Fibroblast of peridontal ligament (primary cell): ENCODE measurements at regions not wholly inside any gene's neighbourhood (a gene's known extent, or its start where the extent isn't known, plus 50 kb on each side); places are given as distances from the start of the nearest gene placed in this dataset.

Experiments used
- DNase-seq: peaks from one replicate; pipeline ENCODE4 v3.0.0-alpha.2; 2010; ENCODE audit errors: extremely low read depth

DNA sequence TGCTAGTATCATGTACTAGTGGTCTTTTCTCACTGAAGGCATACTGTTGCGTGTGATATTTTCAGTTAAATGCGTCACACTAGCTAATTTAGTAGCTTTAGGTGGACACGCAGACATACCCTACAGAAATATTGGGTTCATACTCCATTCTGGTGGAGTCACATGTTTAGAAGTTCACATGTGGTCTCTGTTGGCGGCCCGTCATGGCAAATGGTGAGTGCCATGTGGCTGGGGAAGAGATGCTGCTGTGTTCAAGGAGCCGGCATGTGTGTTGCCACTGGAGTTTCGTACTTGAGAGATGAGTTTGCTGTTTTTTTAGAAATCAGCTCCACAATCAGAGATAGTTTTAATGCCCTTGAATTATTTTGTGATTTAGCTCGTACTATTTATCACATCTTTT lies 454.6 kb downstream of the PCNX1 start:
- no peak for DNase-seq

DNA sequence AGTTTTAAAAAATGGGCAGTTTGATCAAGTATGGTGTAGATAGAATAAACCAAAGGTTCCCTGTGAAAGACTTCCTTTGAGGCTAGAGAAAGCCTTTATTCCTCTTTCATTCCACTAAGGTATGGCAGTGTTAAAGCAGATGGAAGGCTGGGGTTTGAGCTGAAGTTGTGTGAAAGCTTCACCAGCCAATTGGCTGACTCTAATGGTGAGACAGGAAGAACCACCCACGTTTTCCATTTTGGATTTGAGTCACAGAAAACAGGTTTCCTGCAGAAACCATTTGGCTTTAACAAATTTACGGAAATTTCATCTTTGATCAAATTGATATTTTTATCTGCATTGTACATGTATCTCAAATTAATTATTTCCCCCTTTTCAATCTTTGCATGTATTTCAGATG lies 455.0 kb downstream of the PCNX1 start:
- DNase-seq = no peak

DNA sequence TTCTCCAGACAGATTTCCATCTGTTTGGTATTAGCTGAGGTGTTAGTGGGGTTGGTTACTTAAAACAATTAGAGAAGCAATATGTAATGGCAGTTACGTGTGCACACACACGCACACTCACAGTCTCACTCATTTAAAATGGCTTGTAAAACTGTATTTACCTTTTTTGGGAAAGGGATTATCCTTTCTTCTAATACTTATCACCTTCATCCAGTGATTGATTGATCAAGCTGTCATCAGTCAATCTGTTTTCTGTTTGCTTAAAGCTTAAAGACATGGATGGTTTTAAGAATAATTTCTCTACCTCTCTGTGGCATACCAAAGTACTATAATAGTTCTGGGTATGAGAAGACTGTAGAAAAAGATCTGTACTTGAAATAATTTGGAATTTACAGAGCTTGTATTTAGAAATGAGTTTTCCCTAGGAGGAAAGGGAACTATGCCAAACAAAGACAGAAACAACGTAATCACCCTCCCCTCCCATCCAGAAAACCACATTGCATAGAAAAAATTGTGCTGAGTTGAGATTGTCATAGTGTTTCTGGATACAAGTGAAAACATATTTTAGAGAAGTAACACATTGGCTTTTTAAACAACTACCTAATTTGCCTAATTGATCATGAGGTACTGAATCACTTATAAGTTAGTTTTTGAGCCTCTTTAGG lies 455.8 kb downstream of the PCNX1 start:
- peak; percentile 92 for DNase-seq

DNA sequence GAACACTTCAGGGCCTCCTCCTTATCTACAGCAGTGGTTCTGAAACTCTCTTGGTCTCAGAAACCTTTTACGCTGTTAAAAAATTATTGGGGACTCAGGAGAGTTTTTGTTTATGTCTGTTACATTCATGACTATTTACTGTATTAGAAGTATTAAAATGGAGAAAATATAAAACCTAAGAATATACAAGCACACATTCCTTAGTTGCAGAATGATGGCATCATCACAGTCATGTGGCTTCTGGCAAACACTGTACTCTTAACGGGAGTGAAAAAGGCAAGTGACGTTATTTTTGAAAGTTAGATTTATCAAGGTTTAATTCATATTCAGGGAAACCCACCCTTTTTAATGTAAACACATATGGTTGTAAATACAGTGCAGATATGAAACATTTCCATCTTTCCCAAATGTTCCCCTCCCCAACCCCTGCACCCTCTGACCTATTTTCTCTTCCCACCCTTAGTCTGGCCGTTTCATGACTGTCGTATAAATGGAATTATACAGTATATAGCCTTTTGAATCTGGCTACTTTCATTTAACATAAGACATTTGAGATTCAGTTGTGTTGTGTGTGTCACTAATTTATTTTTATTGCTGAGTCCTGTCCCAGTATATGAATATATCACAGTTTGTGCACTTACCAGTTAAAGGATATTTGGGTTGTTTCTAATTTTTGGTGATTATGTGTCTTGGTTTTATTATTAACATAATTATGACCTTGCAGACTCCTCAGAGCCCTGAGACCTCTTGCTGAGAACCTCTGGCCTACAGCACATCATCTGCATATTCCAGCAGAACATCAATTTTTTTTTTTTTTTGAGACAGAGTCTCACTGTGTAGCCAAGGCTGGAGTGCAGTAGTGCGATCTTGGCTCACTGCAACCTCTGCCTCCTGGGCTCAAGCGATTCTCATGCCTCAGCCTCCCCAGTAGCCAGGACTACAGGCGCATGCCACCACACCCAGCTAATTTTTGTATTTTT lies 457.0 kb downstream of the PCNX1 start:
- DNase-seq = peak; percentile 79

DNA sequence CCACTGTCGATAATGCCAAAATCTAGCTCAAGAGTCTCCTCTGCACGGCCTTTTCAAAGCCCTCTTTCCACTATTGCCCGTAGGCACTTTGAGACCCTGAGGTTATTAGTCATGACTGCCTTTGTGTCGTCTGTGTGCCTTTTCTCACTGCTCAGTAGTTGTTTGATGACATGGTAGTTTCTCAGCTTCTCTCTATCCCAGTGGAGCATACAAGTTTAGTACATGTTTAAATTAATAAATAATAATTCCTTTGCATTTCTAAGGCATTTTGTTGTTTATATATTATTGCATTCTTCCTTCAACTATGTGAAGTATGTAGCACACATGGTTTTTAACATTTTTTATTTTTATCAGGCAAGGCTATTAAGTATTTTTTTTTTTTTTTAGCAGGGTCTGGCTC lies 458.1 kb downstream of the PCNX1 start:
- DNase-seq = no peak

DNA sequence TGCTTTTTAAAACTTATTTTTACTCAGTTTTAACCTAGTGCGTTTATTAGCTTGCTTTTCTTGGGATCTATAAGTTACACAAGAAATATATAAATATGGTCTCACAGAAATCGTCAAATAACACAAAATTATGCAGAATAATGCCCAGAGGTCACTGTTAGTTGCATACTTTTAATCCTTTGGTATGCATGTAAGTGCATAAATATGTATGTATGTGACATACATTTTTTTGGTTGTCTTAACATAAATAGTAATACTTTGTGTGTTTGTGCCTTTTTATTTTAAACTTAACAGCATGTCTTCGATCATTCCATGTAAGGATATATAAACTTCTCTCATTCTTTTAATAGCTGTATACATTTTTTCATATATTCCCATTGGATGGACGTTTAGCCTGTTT lies 459.6 kb downstream of the PCNX1 start:
- DNase-seq = no peak

DNA sequence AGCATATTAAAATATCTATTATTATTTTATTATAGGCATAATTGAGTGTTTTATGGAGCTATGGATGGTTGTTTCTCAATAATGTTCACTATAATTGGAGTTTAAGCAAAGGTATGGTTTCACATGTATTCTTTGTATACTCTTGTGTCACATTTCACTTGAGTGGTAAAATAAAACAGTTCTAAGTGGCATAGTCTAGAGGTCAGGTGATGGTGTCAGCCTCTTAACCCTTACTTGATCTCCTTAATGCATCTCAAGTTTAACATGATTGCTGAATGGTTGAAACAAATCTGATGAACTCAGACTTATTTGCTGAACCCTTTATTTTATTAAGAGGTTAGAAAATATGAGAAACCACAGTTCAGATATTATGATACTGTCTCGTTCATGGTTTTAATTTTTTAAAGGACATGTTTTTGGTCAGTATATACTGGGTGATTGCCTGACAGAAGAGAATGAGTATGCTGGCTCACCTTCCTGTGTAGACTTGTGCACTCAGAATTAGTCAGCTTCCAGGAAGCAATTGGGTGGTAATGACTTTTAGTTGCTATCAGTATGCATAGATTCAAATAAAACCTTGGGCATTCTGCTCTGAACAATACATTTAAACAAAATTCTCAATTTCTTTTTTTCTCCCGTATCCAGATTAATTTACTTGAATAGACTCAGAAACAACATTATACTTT lies 464.6 kb downstream of the PCNX1 start:
- peak; percentile 46 for DNase-seq

DNA sequence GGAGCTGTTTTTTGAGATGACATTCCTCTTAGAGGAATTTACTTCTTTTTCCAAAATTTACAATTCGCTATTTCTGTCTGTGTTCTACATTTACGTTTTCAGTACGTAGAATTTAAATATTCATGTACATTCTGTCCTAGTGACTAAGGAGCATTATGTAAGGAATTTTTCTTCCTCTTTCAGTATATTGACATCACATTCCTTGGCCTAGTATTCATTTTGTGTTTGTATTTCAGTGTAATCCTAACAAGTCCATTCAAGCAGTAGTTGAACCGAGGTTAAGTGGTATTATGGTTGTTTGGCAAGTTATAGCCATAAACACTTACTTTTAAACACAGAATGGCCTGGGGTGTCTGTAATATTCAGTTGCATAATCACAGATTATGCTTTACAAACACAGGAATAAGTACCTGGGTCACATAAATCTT lies 465.2 kb downstream of the PCNX1 start:
- DNase-seq = peak; percentile 83

DNA sequence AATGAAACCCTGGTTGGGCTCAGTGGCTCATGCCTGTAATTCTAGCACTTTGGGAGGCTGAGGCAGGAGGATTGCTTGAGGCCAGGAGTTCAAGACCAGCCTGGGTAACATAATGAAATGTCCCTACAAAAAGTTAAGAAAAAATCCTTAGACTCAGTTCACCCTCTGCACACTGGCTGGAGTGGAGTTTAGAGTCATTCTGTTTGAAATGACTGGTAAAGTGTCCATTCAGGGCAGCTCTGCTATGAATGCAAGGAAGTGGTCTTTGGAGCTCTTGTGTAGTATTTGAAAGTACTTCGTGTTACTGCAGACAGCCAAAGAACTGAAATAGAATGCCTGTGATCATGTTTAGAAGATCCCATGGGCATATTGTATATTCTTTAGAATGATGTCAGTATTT lies 466.5 kb downstream of the PCNX1 start:
- no peak for DNase-seq

DNA sequence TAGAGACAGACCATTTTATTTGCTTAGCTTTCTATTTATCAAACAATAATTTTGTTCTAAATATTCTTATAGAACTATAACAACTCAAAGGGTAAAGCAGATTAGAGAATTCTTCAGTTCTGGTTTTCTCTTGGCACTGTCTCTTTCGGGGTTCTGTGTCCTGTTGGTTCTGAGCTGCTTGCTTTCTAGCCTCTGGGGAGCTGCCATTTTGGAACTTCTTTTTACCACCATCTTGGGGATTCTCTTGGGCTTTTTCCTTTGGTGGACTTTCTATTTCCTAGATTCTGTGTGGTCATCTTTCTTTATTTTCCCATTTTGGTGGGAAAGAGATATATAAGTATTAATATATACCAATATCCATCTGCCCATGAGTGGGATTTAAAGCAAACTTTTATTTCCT lies 467.7 kb downstream of the PCNX1 start:
- no peak for DNase-seq

DNA sequence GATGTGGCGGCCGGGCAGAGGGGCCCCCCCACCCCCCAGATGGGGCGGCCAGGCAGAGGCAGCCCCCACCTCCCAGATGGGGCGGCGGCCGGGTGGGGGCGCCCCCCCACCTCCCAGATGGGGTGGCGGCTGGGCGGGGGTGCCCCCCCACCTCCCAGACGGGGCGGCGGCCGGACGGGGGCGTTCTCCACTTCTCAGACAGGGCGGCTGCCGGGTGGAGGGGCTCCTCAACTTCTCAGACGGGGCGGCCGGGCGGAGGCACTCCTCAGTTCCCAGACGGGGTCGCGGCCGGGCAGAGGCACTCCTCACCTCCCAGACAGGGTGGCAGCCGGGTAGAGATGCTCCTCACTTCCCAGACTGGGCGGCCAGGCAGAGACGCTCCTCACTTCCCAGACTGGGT lies 469.8 kb downstream of the PCNX1 start:
- no peak for DNase-seq

DNA sequence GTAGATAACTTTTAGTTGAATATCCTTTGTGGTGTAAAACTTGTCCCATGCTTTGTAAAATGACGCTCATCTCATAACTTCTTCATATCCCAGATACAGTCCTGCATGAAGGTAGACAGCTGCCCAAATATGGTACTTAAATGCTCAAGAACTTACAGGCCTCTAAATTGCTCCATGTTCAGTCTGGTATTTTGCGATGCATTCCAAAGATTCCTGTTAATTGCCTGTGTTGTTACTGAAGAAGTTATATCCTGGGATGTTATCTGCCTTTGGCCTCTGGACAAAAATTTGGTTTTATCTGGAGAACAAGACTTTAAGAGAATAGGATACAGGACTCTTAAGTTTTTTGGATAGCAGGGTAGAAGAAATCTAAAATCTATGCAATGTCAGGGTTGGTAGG lies 473.0 kb downstream of the PCNX1 start:
- peak; percentile 75 for DNase-seq

DNA sequence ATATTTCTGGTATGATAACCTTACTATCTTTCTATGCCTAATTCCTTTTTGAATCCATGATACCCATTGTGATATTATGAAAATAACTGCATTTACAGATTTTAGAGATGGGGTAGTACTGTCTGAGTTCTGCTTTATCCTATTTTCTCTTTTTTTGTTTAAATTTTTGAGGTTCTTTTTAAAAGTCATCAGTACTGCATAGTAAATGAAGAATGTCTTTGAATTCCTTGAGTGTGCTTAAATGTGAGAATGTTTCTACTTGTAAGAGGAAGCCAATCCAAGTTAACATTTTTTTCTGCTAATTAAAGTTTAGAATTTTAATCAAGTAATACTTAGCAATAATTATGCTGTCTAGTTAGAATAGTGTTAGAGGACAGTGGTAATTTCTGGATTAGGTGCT lies 474.6 kb downstream of the PCNX1 start:
- DNase-seq = no peak

DNA sequence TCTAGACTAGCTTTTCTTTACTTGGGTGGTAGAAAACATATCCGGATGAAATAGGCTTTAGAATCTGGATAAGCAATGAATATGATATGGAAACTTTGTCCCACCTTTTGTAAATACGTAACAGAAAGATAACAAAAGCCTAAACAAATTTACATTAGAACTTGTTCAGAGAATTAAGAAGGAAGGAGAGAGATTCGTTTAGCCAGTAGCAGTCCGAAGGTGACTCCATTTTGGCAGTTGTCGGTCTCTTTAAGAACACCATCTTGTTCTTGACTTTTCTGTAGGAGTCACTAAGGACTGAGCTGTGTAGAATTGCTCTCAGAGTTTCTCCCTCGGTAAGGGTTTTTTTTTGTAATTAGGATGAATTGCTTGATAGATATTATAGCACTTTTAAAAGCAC lies 475.1 kb downstream of the PCNX1 start:
- DNase-seq = no peak

DNA sequence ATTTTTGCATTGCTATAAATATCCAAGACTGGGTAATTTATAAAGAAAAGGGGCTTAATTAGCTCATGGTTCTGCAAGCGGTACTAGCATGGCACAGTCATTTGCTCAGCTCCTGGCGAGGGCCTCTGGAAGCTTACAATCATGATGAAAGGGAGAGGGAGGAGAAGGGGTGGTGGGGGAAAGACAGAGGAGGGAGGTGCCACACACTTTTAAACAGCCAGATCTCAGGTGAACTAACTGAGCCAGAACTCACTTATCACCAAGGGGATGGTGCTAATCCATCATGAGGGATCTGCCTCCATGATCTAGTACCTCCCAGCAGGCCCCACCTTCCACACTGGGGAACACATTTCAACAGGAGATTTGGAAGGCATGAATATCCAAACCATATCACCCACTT lies 476.3 kb downstream of the PCNX1 start:
- no peak for DNase-seq

DNA sequence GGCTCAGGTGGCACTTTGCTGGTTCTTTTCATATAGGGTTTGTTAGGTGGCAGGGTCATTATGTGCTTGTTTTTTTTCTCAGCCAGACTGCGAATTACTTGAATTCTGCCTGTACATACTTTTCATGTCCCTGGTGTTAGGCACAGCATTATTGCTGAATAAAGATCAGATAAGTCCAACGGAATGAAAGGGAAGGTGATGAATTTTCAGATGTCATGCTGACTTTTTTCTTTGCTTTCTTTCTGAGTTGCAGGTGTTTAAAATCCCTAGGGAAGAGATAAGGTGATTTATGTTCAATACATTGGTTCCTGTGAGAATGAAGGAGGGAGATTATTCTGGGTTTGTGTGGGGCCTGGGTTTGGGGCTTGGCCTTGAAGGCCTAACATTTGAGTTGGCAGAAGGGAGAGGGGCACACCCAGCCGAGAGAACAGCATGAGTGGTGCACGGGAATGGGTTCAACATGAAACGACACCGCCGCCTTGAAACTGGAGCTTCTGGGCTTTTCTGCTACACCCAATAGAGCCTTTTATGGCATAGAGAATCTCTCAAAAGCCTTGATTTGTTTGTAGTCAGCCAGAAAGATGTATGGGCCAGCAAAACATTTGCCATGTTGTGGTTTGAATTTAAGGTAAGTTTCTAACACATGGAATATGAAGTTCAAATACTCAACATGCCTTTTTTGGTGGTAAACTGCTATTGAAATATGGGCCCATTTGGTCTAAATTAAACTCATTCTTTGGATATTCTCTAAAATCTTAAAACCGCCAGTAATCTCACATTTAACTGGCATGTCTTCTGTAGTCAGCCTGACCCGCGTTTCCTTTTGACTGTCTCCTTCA lies 477.0 kb downstream of the PCNX1 start:
- DNase-seq = no peak

DNA sequence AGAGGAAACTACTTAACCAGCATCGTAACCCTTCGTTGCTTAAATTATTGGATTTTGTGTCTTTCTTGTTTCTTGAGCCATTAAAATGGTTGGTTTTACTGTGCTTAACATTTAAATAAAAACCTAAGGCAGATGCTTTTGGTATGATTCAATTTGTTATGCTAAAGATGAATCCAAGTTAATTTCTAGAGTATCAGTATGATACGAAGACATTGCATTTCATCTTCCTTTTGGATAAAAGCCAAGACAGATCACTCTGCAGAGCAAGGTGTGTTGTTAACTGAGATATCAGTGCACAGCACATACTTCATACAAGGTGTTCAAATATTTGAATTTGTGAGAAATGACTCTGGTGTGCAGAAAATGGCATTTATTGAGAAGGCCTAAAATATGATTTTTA lies 480.5 kb downstream of the PCNX1 start:
- DNase-seq = no peak

DNA sequence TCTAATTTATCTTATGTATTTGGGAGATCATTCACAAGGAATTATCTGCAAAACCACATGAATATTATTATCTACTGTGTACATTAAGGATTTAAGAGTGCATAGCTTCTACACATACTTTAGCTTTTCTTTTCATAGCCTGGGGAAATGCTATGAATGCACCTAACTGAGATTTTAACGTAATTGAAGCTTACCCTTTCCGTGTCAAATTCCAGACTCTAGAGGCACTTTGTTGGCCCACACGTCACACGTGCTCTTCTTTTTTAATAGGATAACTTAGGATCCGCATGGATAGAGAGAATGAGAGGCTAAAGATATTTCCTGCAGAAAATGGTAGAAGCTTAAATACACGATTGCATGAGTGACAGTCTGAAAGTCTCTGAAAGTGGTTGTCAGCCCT lies 481.1 kb downstream of the PCNX1 start:
- DNase-seq = no peak

DNA sequence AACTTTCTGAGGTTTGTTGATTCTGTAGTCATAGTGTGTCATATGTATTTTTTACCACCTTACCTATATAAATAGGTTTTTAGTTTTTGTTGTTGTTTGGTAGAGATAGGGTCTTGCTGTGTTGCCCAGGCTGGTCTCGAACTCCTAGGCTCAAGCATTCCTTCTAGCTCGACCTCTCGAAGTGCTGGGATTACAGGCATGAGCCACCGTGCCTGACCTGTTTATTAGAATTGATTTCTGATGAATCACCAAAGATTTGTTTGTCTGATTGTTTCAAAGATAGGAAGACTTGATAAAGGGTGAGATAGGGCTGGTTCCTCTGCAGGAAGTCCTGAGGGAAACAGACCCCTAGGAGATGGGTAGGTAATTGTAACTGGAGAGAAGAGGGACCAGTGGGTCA lies 481.6 kb downstream of the PCNX1 start:
- no peak for DNase-seq

DNA sequence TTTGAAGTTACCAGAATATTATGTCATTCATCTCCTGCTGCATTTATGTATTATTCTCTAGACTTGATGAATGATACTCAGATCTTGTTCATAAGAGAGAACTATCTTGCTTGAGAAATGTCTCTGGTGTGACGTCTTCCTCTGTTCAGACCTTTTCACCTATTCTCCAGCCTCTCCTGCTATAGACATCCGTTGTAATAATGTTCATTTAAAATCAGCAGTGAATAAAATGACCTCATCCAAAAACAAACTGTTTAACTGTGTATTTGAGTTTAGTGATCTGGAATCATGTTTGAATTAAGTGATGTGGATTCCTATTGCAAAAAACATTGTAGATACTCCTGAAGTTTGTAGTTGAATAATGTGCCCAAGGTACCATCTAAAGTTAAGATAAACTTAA lies 487.1 kb downstream of the PCNX1 start:
- DNase-seq = no peak

DNA sequence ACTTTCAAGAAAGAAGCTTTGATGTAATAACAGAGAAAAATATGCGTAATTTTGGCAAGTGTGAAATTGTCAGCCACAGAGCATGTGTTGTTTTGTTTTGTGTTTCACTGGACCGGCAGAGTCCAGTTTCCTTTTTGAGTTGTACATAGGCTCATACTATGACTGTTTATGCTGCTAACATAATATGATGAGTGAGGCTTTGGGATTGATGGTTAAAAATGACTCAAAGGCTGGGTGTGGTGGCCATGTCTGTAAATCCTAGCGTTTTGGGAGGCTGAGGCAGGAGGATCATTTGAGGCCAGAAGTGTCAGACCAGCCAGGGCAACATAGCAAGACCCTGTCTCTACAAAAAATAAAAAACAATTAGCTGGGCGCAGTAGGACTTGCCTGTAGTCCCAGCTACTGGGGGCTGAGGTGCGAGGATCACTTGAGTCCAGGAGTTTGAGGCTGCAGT lies 487.9 kb downstream of the PCNX1 start:
- peak; percentile 66 for DNase-seq

DNA sequence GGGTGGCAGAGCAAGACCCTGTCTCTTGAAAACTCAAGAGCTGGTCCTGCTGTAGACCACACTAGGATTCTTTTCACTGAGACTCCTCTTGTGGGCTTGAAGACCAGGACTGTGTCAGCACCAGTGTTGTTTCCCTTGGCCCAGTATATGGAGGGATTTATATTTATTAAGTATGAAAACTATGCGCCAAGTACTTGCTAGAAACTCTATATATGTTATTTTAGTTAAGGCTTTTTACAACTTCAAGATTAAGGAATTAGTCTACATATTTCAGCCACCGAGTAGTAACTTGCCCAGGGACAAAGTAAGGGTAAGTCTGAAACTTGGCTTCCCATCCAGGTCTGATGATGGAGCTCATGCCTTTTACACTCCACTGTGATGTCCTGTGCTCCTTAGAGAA lies 488.4 kb downstream of the PCNX1 start:
- DNase-seq = no peak
